Calu3 (cell line): ENCODE measurements at regions not wholly inside any gene's neighbourhood (a gene's known extent, or its start where the extent isn't known, plus 50 kb on each side); places are given as distances from the start of the nearest gene placed in this dataset.

ENCODE experiments used
- BruUV-seq: library from RNA; stranded (reverse); fragments of 400-500 nt; replicated peaks from 2 replicates; lab custom pipeline; 2021; lab: Mats Ljungman, UMichigan
- CTCF ChIA-PET: fragments of 300-600 bp; sonication (Branson Sonifier 250); formaldehyde crosslinking; loops from one replicate; lab custom pipeline; 2022; ENCODE audit warnings: antibody characterized with exemption; lab: Charles Lee
- DNase-seq: peaks from one replicate; pipeline ENCODE4 v3.0.0; 2022
- H3K27ac Mint-ChIP-seq: one replicate; pipeline ENCODE4 v1.8.0; 2022; ENCODE audit warnings: mixed read lengths; ENCODE audit not compliant: unreplicated experiment
- H3K27me3 Mint-ChIP-seq: one replicate; pipeline ENCODE4 v1.8.0; 2022; ENCODE audit warnings: mixed read lengths; ENCODE audit not compliant: unreplicated experiment
- H3K36me3 Mint-ChIP-seq: one replicate; pipeline ENCODE4 v1.8.0; 2022; ENCODE audit warnings: mild to moderate bottlenecking, moderate library complexity, mixed read lengths; ENCODE audit not compliant: insufficient read depth, unreplicated experiment
- H3K4me1 Mint-ChIP-seq: one replicate; pipeline ENCODE4 v1.8.0; 2022; ENCODE audit warnings: mild to moderate bottlenecking, low read depth, mixed read lengths; ENCODE audit not compliant: unreplicated experiment
- H3K4me3 Mint-ChIP-seq: one replicate; pipeline ENCODE4 v1.8.0; 2022; ENCODE audit warnings: mild to moderate bottlenecking, low read depth, moderate library complexity, mixed read lengths; ENCODE audit not compliant: unreplicated experiment
- H3K9me3 Mint-ChIP-seq: one replicate; pipeline ENCODE4 v1.8.0; 2022; ENCODE audit warnings: low read depth, mixed read lengths; ENCODE audit not compliant: unreplicated experiment
- intact Hi-C: fragments of 100-400 bp; cut with micrococcal nuclease; formaldehyde crosslinking; loops from one replicate; pipeline ENCODE4 v1.10.0; 2022; ENCODE audit not compliant: unreplicated experiment
- TF ChIP-seq, protein P1 (sequence below): fragments of 200-600 bp; IDR thresholded peaks from one replicate; pipeline ENCODE4 v1.8.0; 2022; ENCODE audit warnings: antibody characterized with exemption; ENCODE audit not compliant: unreplicated experiment

DNA sequence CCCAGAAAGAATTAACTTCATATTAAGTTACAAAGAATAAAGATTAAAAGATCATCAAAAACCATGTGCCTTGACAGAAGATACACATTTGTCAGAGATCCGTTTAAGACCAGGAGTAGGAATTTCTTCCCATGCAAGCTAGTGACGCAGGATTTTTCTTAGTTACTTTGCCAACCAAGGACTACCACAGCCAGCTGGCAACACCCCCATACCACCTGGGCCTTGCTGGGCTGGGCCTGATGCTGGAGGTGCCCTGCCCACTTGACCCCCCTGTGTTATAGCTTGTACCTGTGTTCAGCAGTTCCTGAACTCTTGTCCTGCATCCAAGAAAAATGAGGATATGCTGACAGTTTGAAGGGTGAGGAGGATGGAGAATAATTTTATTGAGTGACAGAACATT is 290.9 kb upstream of the SMC2 start:
- no peak overlapping the region for H3K4me3 Mint-ChIP-seq
- no peaks in the 10 kb centered on the region for H3K4me1 Mint-ChIP-seq
- DNase-seq, result no peak
- CTCF ChIA-PET, result no interaction called here
- H3K27me3 Mint-ChIP-seq, result no peaks in the 10 kb centered on the region
- no TSS peak for BruUV-seq
- no peaks in the 10 kb centered on the region for H3K9me3 Mint-ChIP-seq
- H3K27ac Mint-ChIP-seq, result no peak overlapping the region
- intact Hi-C loops, result no loop called here
- no peaks in the 10 kb centered on the region for H3K36me3 Mint-ChIP-seq
- TF ChIP-seq, protein P1, sequence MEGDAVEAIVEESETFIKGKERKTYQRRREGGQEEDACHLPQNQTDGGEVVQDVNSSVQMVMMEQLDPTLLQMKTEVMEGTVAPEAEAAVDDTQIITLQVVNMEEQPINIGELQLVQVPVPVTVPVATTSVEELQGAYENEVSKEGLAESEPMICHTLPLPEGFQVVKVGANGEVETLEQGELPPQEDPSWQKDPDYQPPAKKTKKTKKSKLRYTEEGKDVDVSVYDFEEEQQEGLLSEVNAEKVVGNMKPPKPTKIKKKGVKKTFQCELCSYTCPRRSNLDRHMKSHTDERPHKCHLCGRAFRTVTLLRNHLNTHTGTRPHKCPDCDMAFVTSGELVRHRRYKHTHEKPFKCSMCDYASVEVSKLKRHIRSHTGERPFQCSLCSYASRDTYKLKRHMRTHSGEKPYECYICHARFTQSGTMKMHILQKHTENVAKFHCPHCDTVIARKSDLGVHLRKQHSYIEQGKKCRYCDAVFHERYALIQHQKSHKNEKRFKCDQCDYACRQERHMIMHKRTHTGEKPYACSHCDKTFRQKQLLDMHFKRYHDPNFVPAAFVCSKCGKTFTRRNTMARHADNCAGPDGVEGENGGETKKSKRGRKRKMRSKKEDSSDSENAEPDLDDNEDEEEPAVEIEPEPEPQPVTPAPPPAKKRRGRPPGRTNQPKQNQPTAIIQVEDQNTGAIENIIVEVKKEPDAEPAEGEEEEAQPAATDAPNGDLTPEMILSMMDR, result no peak

DNA sequence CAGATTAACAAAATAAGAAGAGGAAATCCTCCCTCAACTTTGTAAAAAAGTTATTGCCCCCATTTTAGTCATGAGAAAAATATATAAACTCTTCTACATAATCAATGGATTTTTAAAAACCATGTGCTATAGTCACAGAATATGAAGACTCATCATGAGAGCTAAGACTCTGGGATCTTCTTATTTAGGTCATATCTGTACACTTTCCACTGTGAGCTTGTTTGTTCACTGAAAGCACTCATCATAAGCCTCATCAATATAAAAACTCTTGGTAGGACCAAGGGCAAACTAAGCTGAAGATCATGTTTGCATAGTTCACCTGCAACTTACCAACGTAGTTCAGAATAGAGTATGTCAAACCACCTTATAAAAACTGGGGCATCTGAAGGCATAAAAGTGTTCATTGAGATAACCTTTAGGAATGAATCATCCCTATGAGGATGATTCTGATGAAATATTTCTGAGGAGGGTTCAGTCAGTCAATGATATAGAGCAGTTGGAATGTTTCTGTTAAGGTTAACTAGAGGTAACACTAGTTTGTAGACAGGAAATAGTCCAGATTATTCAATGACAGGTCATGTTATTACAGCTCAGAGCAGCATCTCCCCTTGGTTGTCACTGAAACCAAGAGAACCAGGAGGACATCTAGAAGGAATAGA is 289.9 kb upstream of the SMC2 start:
- H3K27ac Mint-ChIP-seq, result no peak overlapping the region
- no peaks in the 10 kb centered on the region for H3K36me3 Mint-ChIP-seq
- BruUV-seq, result no TSS peak
- H3K4me1 Mint-ChIP-seq, result no peaks in the 10 kb centered on the region
- H3K4me3 Mint-ChIP-seq, result no peak overlapping the region
- CTCF ChIA-PET, result no interaction called here
- no peaks in the 10 kb centered on the region for H3K27me3 Mint-ChIP-seq
- no peak for DNase-seq
- intact Hi-C loops, result no loop called here
- H3K9me3 Mint-ChIP-seq, result no peaks in the 10 kb centered on the region
- TF ChIP-seq, protein P1, result no peak

DNA sequence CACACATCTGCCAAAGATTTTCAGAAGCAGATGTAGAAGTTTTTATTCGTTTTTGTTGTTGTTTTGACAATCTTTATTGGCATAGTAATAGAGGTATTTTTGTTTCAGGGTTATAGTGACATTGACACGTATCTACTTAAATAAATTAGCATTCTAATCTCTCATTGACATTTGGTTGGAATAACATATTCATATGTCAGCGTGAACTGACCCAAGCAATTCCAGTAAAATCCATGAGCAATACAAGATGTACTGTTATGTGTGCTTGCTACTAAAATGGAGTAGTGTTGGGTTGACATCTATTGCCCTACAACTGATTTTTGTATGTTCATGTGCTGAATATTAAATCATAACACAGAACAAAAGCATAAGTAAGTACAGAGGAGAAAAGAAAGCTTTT is 284.4 kb upstream of the SMC2 start:
- H3K27ac Mint-ChIP-seq, result no peak overlapping the region

DNA sequence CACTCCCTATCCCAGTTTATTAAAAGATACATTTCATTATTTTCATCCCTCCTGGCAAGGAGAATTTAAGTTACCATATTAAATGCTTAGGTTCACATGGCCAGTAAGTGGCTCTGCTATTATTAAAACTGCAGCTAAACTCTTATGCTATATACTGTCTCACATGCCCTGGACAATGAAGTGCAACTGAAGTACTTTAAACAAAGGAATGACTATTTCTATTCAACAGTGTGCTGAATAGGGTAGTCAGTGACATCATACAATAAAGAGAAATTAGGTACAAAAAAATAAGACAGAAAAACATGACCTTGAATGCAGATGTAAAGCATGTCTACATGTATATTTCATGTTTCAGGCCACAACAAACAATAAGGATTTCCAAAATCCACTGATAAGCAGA is 282.6 kb upstream of the SMC2 start:
- Mint-ChIP-seq H3K36me3 (no peaks in the 10 kb centered on the region), H3K4me3 (no peak overlapping the region), H3K27ac (no peak overlapping the region), H3K9me3 (no peaks in the 10 kb centered on the region), H3K4me1 (no peaks in the 10 kb centered on the region), H3K27me3 (no peaks in the 10 kb centered on the region)
- no TSS peak for BruUV-seq
- TF ChIP-seq, protein P1, result no peak
- CTCF ChIA-PET, result no interaction called here
- intact Hi-C loops, result no loop called here
- DNase-seq, result no peak

More for the DNA sequence above, 284.4 kb upstream of the SMC2 start:
- Mint-ChIP-seq H3K4me1 (no peaks in the 10 kb centered on the region), H3K4me3 (no peak overlapping the region), H3K36me3 (no peaks in the 10 kb centered on the region), H3K27me3 (no peaks in the 10 kb centered on the region), H3K9me3 (no peaks in the 10 kb centered on the region)
- DNase-seq, result no peak
- intact Hi-C loops, result no loop called here
- BruUV-seq, result no TSS peak
- CTCF ChIA-PET, result no interaction called here
- TF ChIP-seq, protein P1, result no peak
